Activated CD4-positive, alpha-beta T cell treated with anti-CD3 and anti-CD28 coated beads, Interleukin-2, amount 10 ng/mL, durations not matched to agents 7 days and 5 days (primary cell): ENCODE measurements at regions not wholly inside any gene's neighbourhood (a gene's known extent, or its start where the extent isn't known, plus 50 kb on each side); places are given as distances from the start of the nearest gene placed in this dataset. TPM values are rescaled to one million over a fixed set of nuclear protein-coding genes. Genes with fewer than 3 reads are reported as not detected.
"Not testable (repeated sequence)": the region's sequence is repeated elsewhere in the genome, so short reads cannot be mapped to it uniquely, and the experiment has no call there.

Source experiments
- CTCF ChIA-PET: fragments of 350-600 bp; sonication (Branson Sonifier 250); formaldehyde crosslinking; loops from one replicate; lab custom pipeline; 2021; ENCODE audit warnings: antibody characterized with exemption; lab: Charles Lee
- POLR2A ChIA-PET: fragments of 350-600 bp; sonication (Branson Sonifier 250); formaldehyde crosslinking; loops from one replicate; lab custom pipeline; 2021; ENCODE audit warnings: antibody characterized with exemption; lab: Charles Lee
- DNase-seq: peaks from one replicate; pipeline ENCODE4 v3.0.0-alpha.2; 2020
- H3K27ac Mint-ChIP-seq: one replicate; pipeline ENCODE4 v1.8.0; 2021; ENCODE audit warnings: mild to moderate bottlenecking, moderate library complexity, mixed read lengths
- H3K27me3 Mint-ChIP-seq: one replicate; pipeline ENCODE4 v1.8.0; 2021; ENCODE audit warnings: mixed read lengths
- H3K36me3 Mint-ChIP-seq: one replicate; pipeline ENCODE4 v1.8.0; 2021; ENCODE audit warnings: low read depth, mixed read lengths
- H3K4me1 Mint-ChIP-seq: one replicate; pipeline ENCODE4 v1.8.0; 2021; ENCODE audit warnings: mixed read lengths
- H3K4me3 Mint-ChIP-seq: one replicate; pipeline ENCODE4 v1.8.0; 2021; ENCODE audit warnings: mild to moderate bottlenecking, moderate library complexity, mixed read lengths
- H3K9me3 Mint-ChIP-seq: one replicate; pipeline ENCODE4 v1.8.0; 2021; ENCODE audit warnings: mixed read lengths
- microRNA-seq: library from miRNA; unstranded; fragments of <30 nt; microRNA quantifications from one replicate; pipeline ENCODE4 v1.2.0, GENCODE V29; 2021; ENCODE audit warnings: borderline microRNAs expressed, borderline replicate concordance

GRCh38 chr16:21543151-21543836 is 56.1 kb upstream of the METTL9 start:
- peaks cover 31% of the 10 kb centered on the region for H3K4me1 Mint-ChIP-seq
- DNase-seq, H3K4me3 Mint-ChIP-seq, H3K27ac Mint-ChIP-seq, H3K27me3 Mint-ChIP-seq, CTCF ChIA-PET, POLR2A ChIA-PET, H3K36me3 Mint-ChIP-seq, H3K9me3 Mint-ChIP-seq: not testable (repeated sequence)

DNA sequence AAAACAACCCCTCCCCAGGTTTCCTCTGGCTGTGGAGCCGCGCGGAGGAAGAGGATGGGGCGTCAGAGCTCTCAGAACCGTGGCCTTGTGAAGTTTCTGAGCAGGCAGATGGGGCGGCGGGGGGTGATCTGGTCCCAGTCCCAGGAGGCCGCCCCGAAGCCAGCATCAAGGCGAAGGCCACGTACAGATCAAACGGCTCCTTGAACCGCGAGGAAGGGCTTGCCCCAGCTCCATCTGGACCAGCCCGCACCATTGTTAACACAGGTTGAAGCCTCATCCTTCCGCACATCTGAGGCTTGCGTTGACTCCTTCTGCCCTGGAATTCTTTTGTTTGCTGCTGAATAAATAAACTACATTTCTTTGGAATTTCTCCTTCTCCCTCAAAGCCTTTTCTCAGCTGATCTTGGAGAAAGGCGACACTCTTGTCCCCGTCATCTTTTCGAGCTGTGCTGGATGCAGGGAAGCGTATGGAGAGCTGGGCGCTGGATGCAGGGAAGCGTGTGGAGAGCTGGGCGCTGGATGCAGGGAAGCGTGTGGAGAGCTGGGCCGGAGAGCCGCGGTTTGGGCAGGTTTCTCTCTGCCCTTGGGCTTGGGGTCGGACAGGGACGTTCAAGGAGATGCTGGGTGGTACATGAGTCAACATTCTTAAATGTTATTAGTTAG is 53.6 kb upstream of the METTL9 start:
- H3K27ac Mint-ChIP-seq, H3K4me3 Mint-ChIP-seq, H3K9me3 Mint-ChIP-seq, H3K27me3 Mint-ChIP-seq, H3K36me3 Mint-ChIP-seq, DNase-seq, POLR2A ChIA-PET, CTCF ChIA-PET: not testable (repeated sequence)
- peaks cover 17% of the 10 kb centered on the region for H3K4me1 Mint-ChIP-seq

- H3K4me1 Mint-ChIP-seq, POLR2A ChIA-PET, H3K36me3 Mint-ChIP-seq, CTCF ChIA-PET, DNase-seq, H3K9me3 Mint-ChIP-seq, H3K27ac Mint-ChIP-seq, H3K4me3 Mint-ChIP-seq, H3K27me3 Mint-ChIP-seq: not testable (repeated sequence)
Measured at GRCh38 chr16:21549396-21549795, 50.0 kb upstream of the METTL9 start.

Small RNA genes lying in the stretch of these regions (microRNA-seq; reads per million reads assigned to microRNA genes)
- gene MIR3680-1: not detected
